B cell (primary cell): ENCODE measurements at regions not wholly inside any gene's neighbourhood (a gene's known extent, or its start where the extent isn't known, plus 50 kb on each side); places are given as distances from the start of the nearest gene placed in this dataset.

Experiments
- ATAC-seq: fragments of 200-7000 bp; cut with Tn5 transposase; one replicate; pipeline ENCODE4 v1.10.0; 2021; ENCODE audit warnings: low read depth, mild to moderate bottlenecking, moderate number of reproducible peaks, moderate library complexity
- CTCF ChIA-PET: fragments of 350-600 bp; sonication (Branson Sonifier 250); formaldehyde crosslinking; loops from one replicate; lab custom pipeline; 2021; ENCODE audit warnings: antibody characterized with exemption, inconsistent platforms; lab: Charles Lee
- POLR2A ChIA-PET: fragments of 350-600 bp; sonication (Branson Sonifier 250); formaldehyde crosslinking; loops from one replicate; lab custom pipeline; 2021; ENCODE audit warnings: antibody characterized with exemption; lab: Charles Lee
- DNase-seq: peaks from one replicate; pipeline ENCODE4 v3.0.0; 2013
- H2AFZ ChIP-seq: 2 replicates; pipeline ENCODE4 v1.6.1; 2012; ENCODE audit warnings: mild to moderate bottlenecking, low read depth, low read length; ENCODE audit not compliant: insufficient read depth, poor library complexity, severe bottlenecking
- H3K27ac ChIP-seq, 2 donors: 1 replicate in 1 of 2; 2 replicates in 1 of 2; pipeline ENCODE4 v1.5.1; 2012 to 2013; ENCODE audit warnings: low read length in 2 of 2, mild to moderate bottlenecking in 2 of 2, moderate library complexity in 1 of 2
- H3K27me3 ChIP-seq, 4 experiments: fragments of 200-600 bp in 1 of 4; sonication (generic) in 1 of 4; replicated peaks in 1 of 4; 1 replicate in 2 of 4; 2 replicates in 2 of 4; pipeline versions ENCODE4 v1.6.1 to v1.7.0; 2013 to 2016; ENCODE audit warnings: low read length in 3 of 4, mild to moderate bottlenecking in 2 of 4, mixed read lengths in 1 of 4, moderate library complexity in 1 of 4; ENCODE audit not compliant: insufficient read depth in 4 of 4, control insufficient read depth in 3 of 4; ENCODE audit errors: control extremely low read depth in 1 of 4
- H3K36me3 ChIP-seq, 2 experiments: replicated peaks in 1 of 2; 1 replicate in 1 of 2; 2 replicates in 1 of 2; pipeline versions ENCODE4 v1.6.1 to v1.7.1; 2013; ENCODE audit warnings: low read length in 1 of 2; ENCODE audit not compliant: insufficient read depth in 2 of 2, control insufficient read depth in 1 of 2; ENCODE audit errors: control extremely low read depth in 1 of 2, extremely low read depth in 1 of 2
- H3K4me1 ChIP-seq, 2 donors: fragments of 200-600 bp in 1 of 2; sonication (generic) in 1 of 2; 1 replicate in 1 of 2; 2 replicates in 1 of 2; pipeline versions ENCODE4 v1.5.1 to v1.6.1; 2013 to 2017; ENCODE audit warnings: low read length in 2 of 2; ENCODE audit not compliant: control insufficient read depth in 2 of 2, insufficient read depth in 2 of 2
- H3K4me2 ChIP-seq: replicated peaks from 2 replicates; pipeline ENCODE3; 2012; ENCODE audit warnings: mild to moderate bottlenecking, low read depth, low read length; ENCODE audit not compliant: poor library complexity, severe bottlenecking
- H3K4me3 ChIP-seq, 5 experiments: fragments of 200-600 bp in 1 of 5; sonication (generic) in 1 of 5; 1 replicate in 3 of 5; 2 replicates in 2 of 5; pipeline versions ENCODE4 v1.5.1 to v1.7.0; 2011 to 2016; ENCODE audit warnings: low read length in 4 of 5, mild to moderate bottlenecking in 4 of 5, low read depth in 2 of 5, control low read depth in 1 of 5, moderate library complexity in 1 of 5; ENCODE audit not compliant: insufficient read depth in 1 of 5; ENCODE audit errors: control extremely low read depth in 1 of 5, extremely low read depth in 1 of 5
- H3K79me2 ChIP-seq: fragments of 200-600 bp; sonication (generic); one replicate; pipeline ENCODE4 v1.6.0; 2016; ENCODE audit warnings: low read length; ENCODE audit not compliant: control insufficient read depth, insufficient read depth
- H3K9ac ChIP-seq: fragments of 200-600 bp; sonication (generic); 2 replicates; pipeline ENCODE4 v1.6.1; 2017; ENCODE audit warnings: mild to moderate bottlenecking, low read length, moderate library complexity
- H3K9me3 ChIP-seq, 3 donors: one replicate each; pipeline versions ENCODE4 v1.6.1 to v1.7.1; 2013; ENCODE audit warnings: low read length in 2 of 3; ENCODE audit not compliant: control insufficient read depth in 2 of 3, insufficient read depth in 1 of 3; ENCODE audit errors: control extremely low read depth in 1 of 3
- H4K20me1 ChIP-seq: 2 replicates; pipeline ENCODE4 v1.6.0; 2012; ENCODE audit warnings: mild to moderate bottlenecking, low read length; ENCODE audit not compliant: insufficient read depth, control insufficient read depth, poor library complexity, severe bottlenecking
- H3K27ac Mint-ChIP-seq: one replicate; pipeline ENCODE4 v1.8.0; 2021; ENCODE audit warnings: mixed read lengths
- H3K27me3 Mint-ChIP-seq: one replicate; pipeline ENCODE4 v1.8.0; 2021; ENCODE audit warnings: mixed read lengths
- H3K4me1 Mint-ChIP-seq: one replicate; pipeline ENCODE4 v1.8.0; 2021; ENCODE audit warnings: mixed read lengths
- H3K4me3 Mint-ChIP-seq: one replicate; pipeline ENCODE4 v1.8.0; 2021; ENCODE audit warnings: mixed read lengths
- H3K9me3 Mint-ChIP-seq: one replicate; pipeline ENCODE4 v1.8.0; 2022; ENCODE audit warnings: mixed read lengths; ENCODE audit not compliant: insufficient read depth
- CTCF ChIP-seq: fragments of 200-600 bp; IDR thresholded peaks from one replicate; pipeline ENCODE4 v1.8.0; 2022; ENCODE audit warnings: antibody characterized with exemption, mild to moderate bottlenecking
- EZH2 ChIP-seq: IDR thresholded peaks from 2 replicates; pipeline ENCODE4 v1.6.1; 2012; ENCODE audit warnings: borderline replicate concordance, low read depth, mild to moderate bottlenecking, moderate library complexity, low read length; ENCODE audit not compliant: insufficient read depth, poor library complexity, severe bottlenecking
- WGBS: methylation state at CpG from one replicate; pipeline ENCODE4 v1.1.5; 2013; ENCODE audit warnings: missing lambda C conversion rate; ENCODE audit not compliant: insufficient coverage; 5-methylcytosine and 5-hydroxymethylcytosine counted together
- intact Hi-C: fragments of 100-400 bp; cut with micrococcal nuclease; formaldehyde crosslinking; loops from one replicate; pipeline ENCODE4 v1.10.0; 2022

DNA sequence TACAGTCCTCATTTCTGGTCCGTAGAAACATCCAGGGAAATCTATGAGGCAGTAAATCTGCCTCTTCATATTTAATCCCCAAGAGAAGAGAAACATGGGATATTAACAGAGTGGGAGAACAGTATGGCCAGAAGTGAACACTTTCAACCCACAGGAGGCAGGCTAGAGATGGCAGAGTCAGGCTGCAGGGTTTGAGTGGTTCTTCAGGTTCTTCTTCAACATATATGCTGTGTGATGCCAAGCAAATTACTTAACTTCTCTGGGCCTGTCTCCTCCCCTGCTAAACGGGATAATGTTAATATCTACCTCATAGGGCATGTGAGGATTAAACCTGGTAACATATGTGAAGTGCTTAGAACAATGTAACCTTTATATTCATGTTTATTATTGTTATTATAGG is 321.8 kb downstream of the PSAT1 start:
- CTCF ChIA-PET, result no interaction called here
- Histone ChIP-seq H2AFZ (no peak overlapping the region), H3K36me3 (no peaks in the 10 kb centered on the region)

DNA sequence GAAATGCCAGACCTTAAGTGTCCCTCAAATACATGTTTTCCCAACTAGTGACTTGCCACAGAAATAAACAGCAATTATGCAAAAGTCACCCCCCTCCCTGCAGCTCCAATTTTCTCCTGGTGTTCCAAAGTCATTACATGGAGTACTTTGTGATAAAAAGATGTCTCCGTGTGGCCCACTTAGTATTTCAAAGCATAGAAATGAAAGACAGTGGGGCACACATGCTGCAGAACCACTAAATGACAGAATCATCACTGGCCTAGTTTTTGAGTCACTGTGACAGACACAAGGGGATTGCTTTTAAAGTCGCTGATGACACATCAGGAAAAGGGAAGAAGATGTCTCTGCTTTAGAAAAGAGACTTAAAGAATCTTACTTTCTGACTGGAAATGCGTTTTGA is 323.4 kb downstream of the PSAT1 start:
- Histone ChIP-seq H3K27ac (no peak overlapping the region), H3K4me1 (no peaks in the 10 kb centered on the region), H3K36me3 (no peaks in the 10 kb centered on the region), H3K9ac (no peak overlapping the region), H3K27me3 (no peaks in the 10 kb centered on the region), H3K4me2 (no peak overlapping the region), H3K4me3 (no peak overlapping the region), H3K79me2 (no peaks in the 10 kb centered on the region), H4K20me1 (no peaks in the 10 kb centered on the region), H3K9me3 (no peaks in the 10 kb centered on the region), H2AFZ (no peak overlapping the region)
- CTCF ChIA-PET, result no interaction called here
- Mint-ChIP-seq H3K4me3 (no peak overlapping the region), H3K27me3 (no peaks in the 10 kb centered on the region), H3K27ac (no peak overlapping the region), H3K9me3 (no peaks in the 10 kb centered on the region), H3K4me1 (no peaks in the 10 kb centered on the region)
- intact Hi-C loops, result no loop called here
- no peak for TF ChIP-seq CTCF
- TF ChIP-seq EZH2, result no peak
- POLR2A ChIA-PET, result no interaction called here
- DNase-seq (no peak), ATAC-seq (no peak)
- WGBS, result 72% methylated on average over 2 of the region's 3 CpGs

More for the DNA sequence above, 321.8 kb downstream of the PSAT1 start:
- no peaks in the 10 kb centered on the region for H3K9me3 ChIP-seq
- no peak for ATAC-seq
- Mint-ChIP-seq H3K9me3 (no peaks in the 10 kb centered on the region), H3K27me3 (no peaks in the 10 kb centered on the region), H3K27ac (no peak overlapping the region), H3K4me3 (no peak overlapping the region), H3K4me1 (no peaks in the 10 kb centered on the region)
- H4K20me1 ChIP-seq, result no peaks in the 10 kb centered on the region
- intact Hi-C loops, result no loop called here
- H3K4me1 ChIP-seq, result no peaks in the 10 kb centered on the region
- H3K79me2 ChIP-seq, result no peaks in the 10 kb centered on the region
- no peak overlapping the region for H3K4me2 ChIP-seq
- no peak overlapping the region for H3K4me3 ChIP-seq
- DNase-seq, result no peak
- no peak for TF ChIP-seq EZH2
- H3K27me3 ChIP-seq, result no peaks in the 10 kb centered on the region
- no peak overlapping the region for H3K9ac ChIP-seq
- POLR2A ChIA-PET, result no interaction called here
- no peak overlapping the region for H3K27ac ChIP-seq
- no CpG with 5 or more reads among the region's 2 CpGs for WGBS
